Loucy (cell line): ENCODE measurements at regions not wholly inside any gene's neighbourhood (a gene's known extent, or its start where the extent isn't known, plus 50 kb on each side); places are given as distances from the start of the nearest gene placed in this dataset.

Experiments used
- CTCF ChIP-seq: fragments of 200-600 bp; sonication (generic); conservative IDR thresholded peaks from 2 replicates; pipeline ENCODE4 v1.5.1; 2014; ENCODE audit warnings: mild to moderate bottlenecking, antibody characterized with exemption, low read length
- EZH2phosphoT487 ChIP-seq: fragments of 200-600 bp; IDR thresholded peaks from 2 replicates; pipeline ENCODE4 v1.6.1; 2018; ENCODE audit warnings: antibody characterized with exemption, mild to moderate bottlenecking, moderate library complexity, borderline replicate concordance

GRCh38 chr2:211281430-211282073 is 725.2 kb downstream of the CPS1 start:
- no peak for TF ChIP-seq CTCF
- TF ChIP-seq EZH2phosphoT487 = no peak
